Pancreas (tissue), 10 donors: ENCODE measurements at regions not wholly inside any gene's neighbourhood (a gene's known extent, or its start where the extent isn't known, plus 50 kb on each side); places are given as distances from the start of the nearest gene placed in this dataset.
A peak's percentile ranks its signal among the peaks of the same experiment; 100 is the strongest.

ENCODE experiments used
- ATAC-seq, 4 donors: fragments of 200-7000 bp; cut with Tn5 transposase; one replicate each; pipeline versions ENCODE4 v1.8.0 to v1.9.1; 2020; ENCODE audit warnings: mild to moderate bottlenecking in 4 of 4, moderate library complexity in 4 of 4
- DNase-seq, 6 donors: peaks; one replicate each; pipeline ENCODE4 v3.0.0-alpha.2; 2020
- FAIRE-seq: peaks from 2 replicates; lab custom pipeline; 2012; peaks lifted over from hg19 to GRCh38; lab: Jason Lieb, UNC
- H3K27ac ChIP-seq, 4 donors: fragments of 200-600 bp; sonication (generic); 1 replicate in 3 of 4; 2 replicates in 1 of 4; pipeline versions ENCODE4 v1.5.0 to v1.8.0; 2020
- H3K27me3 ChIP-seq, 4 donors: fragments of 200-600 bp; one replicate each; pipeline ENCODE4 v1.8.0; 2021
- H3K36me3 ChIP-seq, 3 donors: fragments of 200-600 bp; sonication (generic) in 1 of 3; one replicate each; pipeline versions ENCODE4 v1.5.0 to v1.8.0; 2020 to 2021
- H3K4me1 ChIP-seq, 3 donors: fragments of 200-600 bp; one replicate each; pipeline ENCODE4 v1.8.0; 2021
- H3K4me3 ChIP-seq, 4 donors: fragments of 200-600 bp; sonication (generic) in 2 of 4; one replicate each; pipeline versions ENCODE4 v1.5.0 to v1.8.0; 2020 to 2021
- H3K9me3 ChIP-seq, 4 donors: fragments of 200-600 bp; one replicate each; pipeline ENCODE4 v1.8.0; 2021
- WGBS, 2 donors: extraction: QIAGEN DNeasy Blood & Tissue Kit; methylation state at CpG; one replicate each; pipeline ENCODE4 v1.1.7; 2013; 5-methylcytosine and 5-hydroxymethylcytosine counted together
- intact Hi-C, 3 donors: fragments of 100-400 bp; cut with DNase I; formaldehyde crosslinking; loops; one replicate each; pipeline versions ENCODE4 v1.11.1 to v1.14.2; 2022
- TF ChIP-seq, protein P1 (sequence below), 4 donors: fragments of 200-600 bp; sonication (generic) in 3 of 4; IDR thresholded peaks; one replicate each; pipeline versions ENCODE4 v1.5.0 to v1.8.0; 2021; ENCODE audit warnings: antibody characterized with exemption in 4 of 4
- donor health status: healthy with polysubstance abuse.
- donor health status: DM: no; HTN: no; CAD: no; lungs with moderate emphysema.
- donor health status: DM: no; HTN: no; CAD: no.
- donor health status: control.
- donor health status: control.
- donor health status: Bipolar disorder and iron deficiency.
- donor health status: DM: yes; HTN: yes; CAD: no.
- donor health status: DM: no; HTN: no; CAD: no.
- donor health status: DM: no; HTN: no; CAD: no.
- donor health status: DM: yes; HTN: yes; CAD: no.

DNA sequence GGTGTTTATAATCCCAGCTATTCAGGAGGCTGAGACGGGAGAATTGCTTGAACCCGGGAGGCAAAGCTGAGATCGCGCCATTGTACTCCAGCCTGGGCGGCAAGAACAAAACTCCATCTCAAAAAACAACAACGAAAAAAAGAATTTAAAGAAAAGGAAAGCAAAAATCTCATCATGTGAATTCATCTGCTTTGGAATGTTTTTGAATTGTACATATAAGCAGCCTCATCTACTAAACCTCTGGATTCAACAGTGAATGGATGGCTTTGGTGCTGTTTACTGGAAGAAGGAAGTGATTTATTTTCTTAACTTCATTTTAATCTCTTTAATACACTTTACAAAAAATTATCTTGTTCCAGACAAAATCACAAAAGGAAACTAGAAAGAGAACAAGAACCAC lies 51.8 kb upstream of the PNRC1 start:
- no peaks in the 10 kb centered on the region for H3K27me3 ChIP-seq
- DNase-seq (no peak), FAIRE-seq (no peak), ATAC-seq (no peak)
- WGBS, 2 donors: 97% methylated on average over 6 of the region's 6 CpGs
- TF ChIP-seq, protein P1, sequence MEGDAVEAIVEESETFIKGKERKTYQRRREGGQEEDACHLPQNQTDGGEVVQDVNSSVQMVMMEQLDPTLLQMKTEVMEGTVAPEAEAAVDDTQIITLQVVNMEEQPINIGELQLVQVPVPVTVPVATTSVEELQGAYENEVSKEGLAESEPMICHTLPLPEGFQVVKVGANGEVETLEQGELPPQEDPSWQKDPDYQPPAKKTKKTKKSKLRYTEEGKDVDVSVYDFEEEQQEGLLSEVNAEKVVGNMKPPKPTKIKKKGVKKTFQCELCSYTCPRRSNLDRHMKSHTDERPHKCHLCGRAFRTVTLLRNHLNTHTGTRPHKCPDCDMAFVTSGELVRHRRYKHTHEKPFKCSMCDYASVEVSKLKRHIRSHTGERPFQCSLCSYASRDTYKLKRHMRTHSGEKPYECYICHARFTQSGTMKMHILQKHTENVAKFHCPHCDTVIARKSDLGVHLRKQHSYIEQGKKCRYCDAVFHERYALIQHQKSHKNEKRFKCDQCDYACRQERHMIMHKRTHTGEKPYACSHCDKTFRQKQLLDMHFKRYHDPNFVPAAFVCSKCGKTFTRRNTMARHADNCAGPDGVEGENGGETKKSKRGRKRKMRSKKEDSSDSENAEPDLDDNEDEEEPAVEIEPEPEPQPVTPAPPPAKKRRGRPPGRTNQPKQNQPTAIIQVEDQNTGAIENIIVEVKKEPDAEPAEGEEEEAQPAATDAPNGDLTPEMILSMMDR (IDR thresholded peaks at IDR 0.05): no peak
- intact Hi-C loops: no loop called here
- H3K27ac ChIP-seq: no peak overlapping the region
- peaks cover 4 to 19% (median 18%) of the 10 kb centered on the region in 3 donors for H3K4me1 ChIP-seq
- no peaks in the 10 kb centered on the region for H3K36me3 ChIP-seq
- H3K4me3 ChIP-seq: no peak overlapping the region
- H3K9me3 ChIP-seq: no peaks in the 10 kb centered on the region

DNA sequence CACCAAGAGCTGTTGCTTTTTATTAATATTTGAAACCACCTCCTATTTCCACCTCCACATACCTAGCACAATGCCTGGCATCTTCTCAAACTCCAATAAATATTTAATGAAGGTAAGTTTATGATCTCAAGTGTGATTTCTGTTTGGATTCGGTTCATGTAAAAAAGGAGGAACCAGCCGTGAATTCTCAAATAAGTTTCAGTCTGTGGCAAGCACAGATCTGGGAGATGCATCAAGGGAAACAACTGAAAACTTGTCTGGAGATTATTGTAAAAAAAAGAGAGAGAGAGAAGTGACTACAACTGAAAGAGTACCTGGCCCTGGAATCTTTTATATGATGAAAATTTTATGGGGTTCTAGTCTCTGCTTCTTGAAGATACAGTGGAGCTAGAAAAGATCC lies 52.8 kb upstream of the PNRC1 start:
- FAIRE-seq (no peak), ATAC-seq (no peak), DNase-seq (no peak)
- 45 to 53% methylated on average over 2 of the region's 2 CpGs for WGBS, 2 donors
- intact Hi-C loops: no loop called here
- no peaks in the 10 kb centered on the region for H3K9me3 ChIP-seq
- H3K36me3 ChIP-seq: no peaks in the 10 kb centered on the region
- H3K4me3 ChIP-seq: no peak overlapping the region
- H3K27me3 ChIP-seq: no peaks in the 10 kb centered on the region
- TF ChIP-seq, protein P1 (IDR thresholded peaks at IDR 0.05): no peak
- peak overlapping the region in 1 of 4 donors; percentile 3 for H3K27ac ChIP-seq
- H3K4me1 ChIP-seq: peaks cover 14 to 25% (median 23%) of the 10 kb centered on the region in 3 donors

DNA sequence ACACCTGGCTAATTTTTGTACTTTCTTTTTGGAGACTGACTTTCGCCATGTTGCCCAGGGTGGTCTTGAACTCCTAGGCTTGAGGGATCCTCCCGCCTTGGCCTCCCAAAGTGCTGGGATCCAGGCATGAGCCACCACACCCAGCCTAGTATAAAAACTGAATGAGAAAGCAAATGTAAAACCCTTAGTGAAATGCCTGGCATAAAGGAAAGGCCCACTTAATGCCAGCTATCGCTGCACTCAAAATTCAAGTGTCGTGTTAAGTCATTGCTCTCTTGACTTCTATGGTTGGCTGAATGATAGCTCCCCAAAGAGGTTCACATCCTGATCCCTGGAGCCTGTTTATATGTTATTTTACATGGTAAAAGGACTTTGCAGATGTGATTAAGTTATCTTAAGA lies 54.4 kb upstream of the PNRC1 start:
- TF ChIP-seq, protein P1 (IDR thresholded peaks at IDR 0.05): no peak
- 99% methylated on average over 4 of the region's 4 CpGs for WGBS, 2 donors
- intact Hi-C loops: no loop called here
- ATAC-seq (no peak), DNase-seq (no peak), FAIRE-seq (no peak)
- Histone ChIP-seq H3K27me3 (no peaks in the 10 kb centered on the region), H3K4me1 (peaks cover 14 to 37% (median 33%) of the 10 kb centered on the region in 3 donors), H3K9me3 (no peaks in the 10 kb centered on the region), H3K4me3 (no peak overlapping the region), H3K27ac (no peak overlapping the region), H3K36me3 (no peaks in the 10 kb centered on the region)

DNA sequence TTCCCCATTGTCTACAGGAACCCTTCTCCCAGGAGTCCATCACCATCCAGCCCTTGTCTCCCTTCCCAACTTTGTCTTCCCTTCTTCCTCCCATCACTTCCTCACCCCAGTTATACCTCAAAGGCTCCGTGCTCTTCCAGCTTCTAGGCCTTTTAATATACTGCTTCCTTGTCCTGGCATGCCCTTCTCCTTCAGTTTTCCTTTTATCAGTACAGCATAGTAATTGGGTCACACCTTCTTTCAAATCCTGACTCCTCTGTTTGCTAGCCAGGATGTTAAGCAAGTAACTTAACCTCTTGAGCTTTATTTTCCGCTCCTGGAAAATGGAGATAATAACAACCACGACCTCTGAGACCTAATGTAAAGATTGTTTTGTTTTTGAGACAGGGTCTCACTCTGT lies 54.9 kb upstream of the PNRC1 start:
- peaks cover 14 to 37% (median 37%) of the 10 kb centered on the region in 3 donors for H3K4me1 ChIP-seq
- intact Hi-C loops: no loop called here
- no peaks in the 10 kb centered on the region for H3K27me3 ChIP-seq
- no peaks in the 10 kb centered on the region for H3K9me3 ChIP-seq
- TF ChIP-seq, protein P1 (IDR thresholded peaks at IDR 0.05): no peak
- no peak overlapping the region for H3K27ac ChIP-seq
- no peak overlapping the region for H3K4me3 ChIP-seq
- H3K36me3 ChIP-seq: no peaks in the 10 kb centered on the region
- DNase-seq: no peak
- no peak for FAIRE-seq
- no peak for ATAC-seq
- 69 to 73% methylated on average over 3 of the region's 3 CpGs for WGBS, 2 donors

DNA sequence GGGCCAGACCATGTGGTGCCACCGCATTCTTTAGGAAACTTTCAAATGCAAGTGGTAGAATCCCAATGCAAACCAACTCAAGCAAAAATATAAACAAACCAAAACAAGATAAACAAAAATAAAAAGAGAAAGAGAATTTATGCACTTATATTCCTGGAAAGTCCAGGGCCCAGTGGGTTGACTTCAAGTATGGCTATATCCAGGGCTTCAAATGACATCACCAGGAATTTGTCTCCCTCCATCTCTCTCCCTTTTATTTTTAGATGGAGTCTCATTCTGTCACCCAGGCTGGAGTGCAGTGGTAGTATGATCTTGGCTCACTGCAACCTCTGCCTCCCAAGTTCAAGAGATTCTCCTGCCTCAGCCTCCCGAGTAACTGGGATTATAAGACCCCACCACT lies 56.1 kb upstream of the PNRC1 start:
- DNase-seq (no peak), FAIRE-seq (no peak), ATAC-seq (no peak)
- Histone ChIP-seq H3K27me3 (no peaks in the 10 kb centered on the region), H3K9me3 (no peaks in the 10 kb centered on the region), H3K4me3 (no peak overlapping the region), H3K36me3 (no peaks in the 10 kb centered on the region), H3K27ac (peak overlapping the region in 1 of 4 donors; percentile 54), H3K4me1 (peaks cover 14 to 37% (median 37%) of the 10 kb centered on the region in 3 donors)
- intact Hi-C loops: no loop called here
- WGBS, 2 donors: 88 to 97% methylated on average over 2 of the region's 2 CpGs
- TF ChIP-seq, protein P1 (IDR thresholded peaks at IDR 0.05): no peak
